ENCODE measurements at regions not wholly inside any gene's neighbourhood (a gene's known extent, or its start where the extent isn't known, plus 50 kb on each side); places are given as distances from the start of the nearest gene placed in this dataset.
"Not testable (repeated sequence)": the region's sequence is repeated elsewhere in the genome, so short reads cannot be mapped to it uniquely, and the experiment has no call there.

GRCh38 chr6:68575765-68576439 is 59.2 kb upstream of the ADGRB3 start:
- no peak for DNase-seq

- DNase-seq: no peak
Measured at GRCh38 chr6:68572975-68573374, 62.1 kb upstream of the ADGRB3 start.

GRCh38 chr6:68572525-68572924 is 62.6 kb upstream of the ADGRB3 start:
- no peak for DNase-seq

- DNase-seq: no peak
Measured at GRCh38 chr6:68559716-68560115, 75.4 kb upstream of the ADGRB3 start.

GRCh38 chr6:68559070-68559469 is 76.0 kb upstream of the ADGRB3 start:
- DNase-seq: no peak

- no peak for DNase-seq
Measured at GRCh38 chr6:68546620-68547019, 88.5 kb upstream of the ADGRB3 start.

GRCh38 chr6:68544450-68544849 is 90.6 kb upstream of the ADGRB3 start:
- no peak for DNase-seq

GRCh38 chr6:68533339-68533795 is 101.7 kb upstream of the ADGRB3 start:
- no peak for DNase-seq

GRCh38 chr6:68527691-68528090 is 107.4 kb upstream of the ADGRB3 start:
- DNase-seq: no peak

GRCh38 chr6:68506911-68507310 is 128.2 kb upstream of the ADGRB3 start:
- no peak for DNase-seq

- no peak for DNase-seq
Measured at GRCh38 chr6:68502946-68503345, 132.1 kb upstream of the ADGRB3 start.

- no peak for DNase-seq
Measured at GRCh38 chr6:68497927-68498326, 137.2 kb upstream of the ADGRB3 start.

- not testable (repeated sequence) for DNase-seq
Measured at GRCh38 chr6:68494880-68495279, 140.2 kb upstream of the ADGRB3 start.

- DNase-seq: no peak
Measured at GRCh38 chr6:68476611-68477010, 158.5 kb upstream of the ADGRB3 start.

- DNase-seq: no peak
Measured at GRCh38 chr6:68473433-68474210, 161.5 kb upstream of the ADGRB3 start.

- no peak for DNase-seq
Measured at GRCh38 chr6:68468244-68468884, 166.7 kb upstream of the ADGRB3 start.

GRCh38 chr6:68458447-68458846 is 176.6 kb upstream of the ADGRB3 start:
- DNase-seq: no peak

GRCh38 chr6:68447112-68447511 is 188.0 kb upstream of the ADGRB3 start:
- no peak for DNase-seq

GRCh38 chr6:68445926-68446325 is 189.2 kb upstream of the ADGRB3 start:
- DNase-seq: no peak

GRCh38 chr6:68443704-68444103 is 191.4 kb upstream of the ADGRB3 start:
- no peak for DNase-seq

GRCh38 chr6:68427630-68428029 is 207.5 kb upstream of the ADGRB3 start:
- no peak for DNase-seq

- DNase-seq: no peak
Measured at GRCh38 chr6:68410021-68410420, 225.1 kb upstream of the ADGRB3 start.

GRCh38 chr6:68400396-68400795 is 234.7 kb upstream of the ADGRB3 start:
- DNase-seq: no peak

- DNase-seq: no peak
Measured at GRCh38 chr6:68391953-68392352, 243.1 kb upstream of the ADGRB3 start.

Data from CD4-positive, alpha-beta T cell treated with Interleukin-6 for 4 hours (primary cell).